ENCODE measurements at regions not wholly inside any gene's neighbourhood (a gene's known extent, or its start where the extent isn't known, plus 50 kb on each side); places are given as distances from the start of the nearest gene placed in this dataset.
"Not testable (repeated sequence)": the region's sequence is repeated elsewhere in the genome, so short reads cannot be mapped to it uniquely, and the experiment has no call there.

GRCh38 chr11:21949763-21950413, 243.0 kb upstream of the ANO5 start:
- no peak for DNase-seq
- ATAC-seq: no peak
- no peak overlapping the region for H3K4me3 Mint-ChIP-seq
- H3K4me1 Mint-ChIP-seq (ENCODE audit: low read depth): no peaks in the 10 kb centered on the region
- H3K27me3 Mint-ChIP-seq (ENCODE audit: low read depth): no peaks in the 10 kb centered on the region
- no peaks in the 10 kb centered on the region for H3K36me3 Mint-ChIP-seq (ENCODE audit: insufficient read depth)
- H3K9me3 Mint-ChIP-seq: peaks cover 18% of the 10 kb centered on the region

GRCh38 chr11:21963013-21963412, 229.9 kb upstream of the ANO5 start:
- no peaks in the 10 kb centered on the region for H3K27me3 Mint-ChIP-seq (ENCODE audit: low read depth)
- H3K4me3 Mint-ChIP-seq: no peak overlapping the region
- H3K36me3 Mint-ChIP-seq (ENCODE audit: insufficient read depth): no peaks in the 10 kb centered on the region
- no peak for DNase-seq
- H3K9me3 Mint-ChIP-seq: peaks cover 4% of the 10 kb centered on the region
- no peaks in the 10 kb centered on the region for H3K4me1 Mint-ChIP-seq (ENCODE audit: low read depth)
- ATAC-seq: no peak

GRCh38 chr11:21965221-21965620, 227.7 kb upstream of the ANO5 start:
- H3K4me3 Mint-ChIP-seq: no peak overlapping the region
- ATAC-seq: no peak
- no peaks in the 10 kb centered on the region for H3K36me3 Mint-ChIP-seq (ENCODE audit: insufficient read depth)
- H3K4me1 Mint-ChIP-seq (ENCODE audit: low read depth): no peaks in the 10 kb centered on the region
- H3K27me3 Mint-ChIP-seq (ENCODE audit: low read depth): no peaks in the 10 kb centered on the region
- no peak for DNase-seq
- H3K9me3 Mint-ChIP-seq: no peaks in the 10 kb centered on the region

- Mint-ChIP-seq H3K27me3 (ENCODE audit: low read depth) (no peaks in the 10 kb centered on the region), H3K4me1 (ENCODE audit: low read depth) (no peaks in the 10 kb centered on the region), H3K36me3 (ENCODE audit: insufficient read depth) (no peaks in the 10 kb centered on the region), H3K9me3 (no peaks in the 10 kb centered on the region), H3K4me3 (no peak overlapping the region)
- ATAC-seq (no peak), DNase-seq (no peak)
Observed at GRCh38 chr11:21968702-21969101, 224.2 kb upstream of the ANO5 start.

- no peaks in the 10 kb centered on the region for H3K4me1 Mint-ChIP-seq (ENCODE audit: low read depth)
- ATAC-seq (no peak), DNase-seq (no peak)
Observed at GRCh38 chr11:21969841-21970240, 223.0 kb upstream of the ANO5 start.

GRCh38 chr11:21975242-21975641, 217.6 kb upstream of the ANO5 start:
- Mint-ChIP-seq H3K36me3 (ENCODE audit: insufficient read depth) (no peaks in the 10 kb centered on the region), H3K4me3 (no peak overlapping the region), H3K9me3 (peaks cover 6% of the 10 kb centered on the region), H3K4me1 (ENCODE audit: low read depth) (no peaks in the 10 kb centered on the region), H3K27me3 (ENCODE audit: low read depth) (no peaks in the 10 kb centered on the region)
- ATAC-seq (no peak), DNase-seq (no peak)

More at GRCh38 chr11:21969841-21970240, 223.0 kb upstream of the ANO5 start:
- Mint-ChIP-seq H3K36me3 (ENCODE audit: insufficient read depth) (no peaks in the 10 kb centered on the region), H3K9me3 (peaks cover 4% of the 10 kb centered on the region), H3K27me3 (ENCODE audit: low read depth) (no peaks in the 10 kb centered on the region), H3K4me3 (no peak overlapping the region)

- Mint-ChIP-seq H3K27me3 (ENCODE audit: low read depth) (no peaks in the 10 kb centered on the region), H3K4me3 (no peak overlapping the region), H3K9me3 (peaks cover 6% of the 10 kb centered on the region), H3K4me1 (ENCODE audit: low read depth) (no peaks in the 10 kb centered on the region), H3K36me3 (ENCODE audit: insufficient read depth) (no peaks in the 10 kb centered on the region)
- DNase-seq (no peak), ATAC-seq (no peak)
Observed at GRCh38 chr11:21976210-21976609, 216.7 kb upstream of the ANO5 start.

- ATAC-seq (no peak), DNase-seq (no peak)
- no peaks in the 10 kb centered on the region for H3K4me1 Mint-ChIP-seq (ENCODE audit: low read depth)
- H3K27me3 Mint-ChIP-seq (ENCODE audit: low read depth): no peaks in the 10 kb centered on the region
- no peak overlapping the region for H3K4me3 Mint-ChIP-seq
- no peaks in the 10 kb centered on the region for H3K36me3 Mint-ChIP-seq (ENCODE audit: insufficient read depth)
- H3K9me3 Mint-ChIP-seq: no peaks in the 10 kb centered on the region
Observed at GRCh38 chr11:21983431-21983830, 209.5 kb upstream of the ANO5 start.

- Mint-ChIP-seq H3K36me3 (ENCODE audit: insufficient read depth) (no peaks in the 10 kb centered on the region), H3K4me3 (no peak overlapping the region), H3K9me3 (peaks cover 5% of the 10 kb centered on the region), H3K27me3 (ENCODE audit: low read depth) (no peaks in the 10 kb centered on the region), H3K4me1 (ENCODE audit: low read depth) (no peaks in the 10 kb centered on the region)
- DNase-seq: no peak
- no peak for ATAC-seq
Observed at GRCh38 chr11:21986361-21986760, 206.5 kb upstream of the ANO5 start.

GRCh38 chr11:21987261-21987660, 205.6 kb upstream of the ANO5 start:
- no peaks in the 10 kb centered on the region for H3K36me3 Mint-ChIP-seq (ENCODE audit: insufficient read depth)
- no peaks in the 10 kb centered on the region for H3K4me1 Mint-ChIP-seq (ENCODE audit: low read depth)

GRCh38 chr11:21988477-21988876, 204.4 kb upstream of the ANO5 start:
- Mint-ChIP-seq H3K36me3 (ENCODE audit: insufficient read depth) (no peaks in the 10 kb centered on the region), H3K4me1 (ENCODE audit: low read depth) (no peaks in the 10 kb centered on the region), H3K9me3 (peaks cover 5% of the 10 kb centered on the region), H3K27me3 (ENCODE audit: low read depth) (no peaks in the 10 kb centered on the region), H3K4me3 (no peak overlapping the region)
- ATAC-seq (no peak), DNase-seq (no peak)

More at GRCh38 chr11:21987261-21987660, 205.6 kb upstream of the ANO5 start:
- no peak for ATAC-seq
- no peak overlapping the region for H3K4me3 Mint-ChIP-seq
- H3K9me3 Mint-ChIP-seq: peaks cover 5% of the 10 kb centered on the region
- DNase-seq: no peak
- H3K27me3 Mint-ChIP-seq (ENCODE audit: low read depth): no peaks in the 10 kb centered on the region

- not testable (repeated sequence) for ATAC-seq; DNase-seq; H3K27me3 Mint-ChIP-seq (ENCODE audit: low read depth); H3K4me3 Mint-ChIP-seq; H3K36me3 Mint-ChIP-seq (ENCODE audit: insufficient read depth); H3K4me1 Mint-ChIP-seq (ENCODE audit: low read depth)
- H3K9me3 Mint-ChIP-seq: peaks cover 10% of the 10 kb centered on the region
Observed at GRCh38 chr11:22001803-22002202, 191.1 kb upstream of the ANO5 start.

- Mint-ChIP-seq H3K4me1 (ENCODE audit: low read depth) (no peaks in the 10 kb centered on the region), H3K9me3 (no peaks in the 10 kb centered on the region), H3K4me3 (no peak overlapping the region), H3K27me3 (ENCODE audit: low read depth) (no peaks in the 10 kb centered on the region), H3K36me3 (ENCODE audit: insufficient read depth) (no peaks in the 10 kb centered on the region)
- ATAC-seq (no peak), DNase-seq (no peak)
Observed at GRCh38 chr11:22006901-22007300, 186.0 kb upstream of the ANO5 start.

- H3K9me3 Mint-ChIP-seq: peaks cover 13% of the 10 kb centered on the region
Observed at GRCh38 chr11:22031791-22032190, 161.1 kb upstream of the ANO5 start.

GRCh38 chr11:22037505-22037904, 155.4 kb upstream of the ANO5 start:
- no peak for DNase-seq
- no peaks in the 10 kb centered on the region for H3K4me1 Mint-ChIP-seq (ENCODE audit: low read depth)
- H3K36me3 Mint-ChIP-seq (ENCODE audit: insufficient read depth): no peaks in the 10 kb centered on the region
- peaks cover 9% of the 10 kb centered on the region for H3K9me3 Mint-ChIP-seq
- no peak overlapping the region for H3K4me3 Mint-ChIP-seq
- H3K27me3 Mint-ChIP-seq (ENCODE audit: low read depth): no peaks in the 10 kb centered on the region
- ATAC-seq: no peak

More at GRCh38 chr11:22031791-22032190, 161.1 kb upstream of the ANO5 start:
- H3K4me1 Mint-ChIP-seq (ENCODE audit: low read depth): no peaks in the 10 kb centered on the region
- H3K36me3 Mint-ChIP-seq (ENCODE audit: insufficient read depth): no peaks in the 10 kb centered on the region
- ATAC-seq (no peak), DNase-seq (no peak)
- H3K4me3 Mint-ChIP-seq: no peak overlapping the region
- no peaks in the 10 kb centered on the region for H3K27me3 Mint-ChIP-seq (ENCODE audit: low read depth)
